Stomach (tissue), 8 donors: ENCODE measurements at regions not wholly inside any gene's neighbourhood (a gene's known extent, or its start where the extent isn't known, plus 50 kb on each side); places are given as distances from the start of the nearest gene placed in this dataset.

Experiments used
- DNase-seq, 2 donors: peaks; one replicate each; pipeline versions ENCODE4 v3.0.0 to v3.0.0-alpha.2; 2013 to 2019
- H3K27ac ChIP-seq, 5 donors: fragments of 200-600 bp in 4 of 5; sonication (generic) in 4 of 5; one replicate each; pipeline ENCODE4 v1.5.1; 2013 to 2019; ENCODE audit warnings: mild to moderate bottlenecking in 1 of 5, moderate library complexity in 1 of 5
- H3K27me3 ChIP-seq, 3 donors: fragments of 200-600 bp; sonication (generic); one replicate each; pipeline ENCODE4 v1.5.1; 2017 to 2019; ENCODE audit warnings: mixed run types in 1 of 3
- H3K36me3 ChIP-seq, 4 donors: fragments of 200-600 bp; sonication (generic); 1 replicate in 3 of 4; 2 replicates in 1 of 4; pipeline ENCODE4 v1.5.1; 2016 to 2019
- H3K4me1 ChIP-seq, 4 donors: fragments of 200-600 bp; sonication (generic); one replicate each; pipeline ENCODE4 v1.5.1; 2016 to 2019
- H3K4me3 ChIP-seq, 4 donors: fragments of 200-600 bp; sonication (generic) in 3 of 4; one replicate each; pipeline ENCODE4 v1.5.1; 2016 to 2019; ENCODE audit warnings: mild to moderate bottlenecking in 1 of 4
- H3K9me3 ChIP-seq, 4 donors: fragments of 200-600 bp; sonication (generic); one replicate each; pipeline ENCODE4 v1.5.1; 2016 to 2019
- EP300 ChIP-seq: sonication (generic); formaldehyde crosslinking; IDR thresholded peaks from one replicate; pipeline ENCODE4 v1.6.1; 2017; ENCODE audit warnings: antibody characterized with exemption
- POLR2A ChIP-seq, 4 donors: fragments of 450-650 bp; IDR thresholded peaks; one replicate each; pipeline ENCODE4 v1.6.1; 2016; ENCODE audit warnings: antibody characterized with exemption in 4 of 4, control low read depth in 2 of 4, mild to moderate bottlenecking in 1 of 4, moderate library complexity in 1 of 4
- POLR2AphosphoS5 ChIP-seq, 3 donors: sonication (generic); formaldehyde crosslinking; IDR thresholded peaks; one replicate each; pipeline ENCODE4 v1.6.1; 2016; ENCODE audit warnings: antibody characterized with exemption in 3 of 3
- WGBS, 5 donors: extraction: QIAGEN DNeasy Blood & Tissue Kit in 3 of 5; methylation state at CpG; one replicate each; pipeline versions ENCODE4 v1.1.5 to v1.1.7; 2013 to 2018; 5-methylcytosine and 5-hydroxymethylcytosine counted together
- intact Hi-C: fragments of 100-400 bp; cut with DNase I; formaldehyde crosslinking; loops from one replicate; pipeline ENCODE4 v1.15.1; 2023; ENCODE audit warnings: low total_unique reads
- TF ChIP-seq, protein P1 (sequence below), 7 experiments: fragments of 450-650 bp in 4 of 7; fragments of 200-600 bp in 3 of 7; sonication (generic) in 3 of 7; IDR thresholded peaks; one replicate each; pipeline ENCODE4 v1.5.1; 2016 to 2019; ENCODE audit warnings: antibody characterized with exemption in 7 of 7, control low read depth in 2 of 7, mild to moderate bottlenecking in 1 of 7
- donor health status: healthy with polysubstance abuse.
- donor health status: Bipolar disorder and iron deficiency.
- donor health status: healthy.

DNA sequence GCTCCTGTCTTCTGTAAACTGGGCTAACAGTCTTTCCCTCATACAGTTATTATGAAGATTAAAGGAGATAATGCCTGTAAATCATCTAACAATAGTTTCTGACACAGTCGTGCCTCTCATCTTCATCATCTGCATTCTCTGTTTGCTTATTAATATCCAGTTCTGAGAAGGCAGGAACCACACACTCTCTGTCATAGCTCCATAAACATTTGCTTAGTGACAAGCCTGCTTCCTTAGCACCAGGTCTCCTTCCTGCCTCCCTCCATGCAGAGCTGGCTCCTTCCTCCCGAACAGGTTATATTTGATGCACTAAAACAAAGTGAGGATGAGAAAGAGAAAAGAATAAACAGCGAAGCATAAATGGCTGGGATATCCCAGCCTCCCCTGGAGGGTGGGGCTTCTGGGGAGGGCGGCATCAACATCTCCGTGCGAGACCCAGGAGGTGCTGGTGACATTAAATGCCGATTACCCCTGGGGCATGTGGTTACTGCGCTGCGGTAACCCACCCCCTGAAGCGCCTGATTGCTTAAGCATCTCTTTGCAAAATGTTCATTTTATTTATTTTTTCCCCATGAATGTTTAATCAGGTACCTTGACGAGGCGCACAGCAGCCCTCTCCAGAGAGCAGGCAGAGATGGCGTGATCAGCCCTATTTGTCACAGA lies 404.9 kb downstream of the NXPE2 start:
- DNase-seq: no peak
- peaks cover 0 to 29% (median 0%) of the 10 kb centered on the region in 3 donors for H3K27me3 ChIP-seq
- no peaks in the 10 kb centered on the region for H3K4me1 ChIP-seq
- no peak overlapping the region for H3K4me3 ChIP-seq
- no peaks in the 10 kb centered on the region for H3K36me3 ChIP-seq
- intact Hi-C loops: no loop called here
- no peaks in the 10 kb centered on the region for H3K9me3 ChIP-seq
- H3K27ac ChIP-seq: no peak overlapping the region
- no peak for TF ChIP-seq POLR2AphosphoS5 (IDR thresholded peaks at IDR 0.05)
- TF ChIP-seq, protein P1, sequence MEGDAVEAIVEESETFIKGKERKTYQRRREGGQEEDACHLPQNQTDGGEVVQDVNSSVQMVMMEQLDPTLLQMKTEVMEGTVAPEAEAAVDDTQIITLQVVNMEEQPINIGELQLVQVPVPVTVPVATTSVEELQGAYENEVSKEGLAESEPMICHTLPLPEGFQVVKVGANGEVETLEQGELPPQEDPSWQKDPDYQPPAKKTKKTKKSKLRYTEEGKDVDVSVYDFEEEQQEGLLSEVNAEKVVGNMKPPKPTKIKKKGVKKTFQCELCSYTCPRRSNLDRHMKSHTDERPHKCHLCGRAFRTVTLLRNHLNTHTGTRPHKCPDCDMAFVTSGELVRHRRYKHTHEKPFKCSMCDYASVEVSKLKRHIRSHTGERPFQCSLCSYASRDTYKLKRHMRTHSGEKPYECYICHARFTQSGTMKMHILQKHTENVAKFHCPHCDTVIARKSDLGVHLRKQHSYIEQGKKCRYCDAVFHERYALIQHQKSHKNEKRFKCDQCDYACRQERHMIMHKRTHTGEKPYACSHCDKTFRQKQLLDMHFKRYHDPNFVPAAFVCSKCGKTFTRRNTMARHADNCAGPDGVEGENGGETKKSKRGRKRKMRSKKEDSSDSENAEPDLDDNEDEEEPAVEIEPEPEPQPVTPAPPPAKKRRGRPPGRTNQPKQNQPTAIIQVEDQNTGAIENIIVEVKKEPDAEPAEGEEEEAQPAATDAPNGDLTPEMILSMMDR (IDR thresholded peaks at IDR 0.05): no peak
- TF ChIP-seq EP300: no peak
- no peak for TF ChIP-seq POLR2A (IDR thresholded peaks at IDR 0.05)
- 58 to 75% (median 70%) methylated on average over 13 of the region's 13 CpGs for WGBS, 5 donors

DNA sequence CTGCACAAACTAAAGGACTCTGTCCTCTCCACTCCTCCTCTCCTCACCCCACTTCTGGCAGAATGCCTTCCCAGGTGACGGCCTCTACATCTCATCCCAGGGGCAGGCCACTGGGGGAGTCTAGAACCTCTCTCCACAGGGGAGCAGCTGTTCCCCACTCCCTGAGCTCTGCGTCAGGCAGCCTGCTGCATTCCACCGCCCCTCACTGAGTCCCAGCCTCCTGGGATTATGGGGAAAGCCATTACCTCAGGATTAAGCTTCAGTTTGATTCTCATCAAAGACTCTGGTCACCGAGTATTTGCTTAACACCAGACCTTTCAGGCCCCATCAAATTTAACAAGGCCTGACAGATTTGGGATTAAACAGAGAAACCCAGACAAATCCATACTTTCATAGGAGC lies 405.9 kb downstream of the NXPE2 start:
- no peaks in the 10 kb centered on the region for H3K4me1 ChIP-seq
- H3K27me3 ChIP-seq: peaks cover 0 to 21% (median 0%) of the 10 kb centered on the region in 3 donors
- no peak overlapping the region for H3K4me3 ChIP-seq
- no peak overlapping the region for H3K27ac ChIP-seq
- no peak for DNase-seq
- WGBS, 5 donors: 66 to 80% (median 73%) methylated on average over 4 of the region's 4 CpGs
- no peaks in the 10 kb centered on the region for H3K9me3 ChIP-seq
- TF ChIP-seq EP300 (no peak), POLR2AphosphoS5 (IDR thresholded peaks at IDR 0.05) (no peak)
- no peaks in the 10 kb centered on the region for H3K36me3 ChIP-seq
- intact Hi-C loops: no loop called here

- WGBS, 5 donors: 54 to 71% (median 65%) methylated on average over 5 of the region's 5 CpGs
- Histone ChIP-seq H3K27ac (no peak overlapping the region), H3K36me3 (no peaks in the 10 kb centered on the region), H3K27me3 (peaks cover 0 to 21% (median 0%) of the 10 kb centered on the region in 3 donors), H3K4me1 (no peaks in the 10 kb centered on the region), H3K9me3 (no peaks in the 10 kb centered on the region), H3K4me3 (no peak overlapping the region)
- intact Hi-C loops: no loop called here
- TF ChIP-seq POLR2AphosphoS5 (IDR thresholded peaks at IDR 0.05): no peak
- no peak for TF ChIP-seq EP300
- TF ChIP-seq, protein P1 (IDR thresholded peaks at IDR 0.05): no peak
- TF ChIP-seq POLR2A (IDR thresholded peaks at IDR 0.05): no peak
- DNase-seq: peak in 1 of 2 donors; percentile 67
Measured at GRCh38 chr11:115085461-115086210, 407.3 kb downstream of the NXPE2 start.

DNA sequence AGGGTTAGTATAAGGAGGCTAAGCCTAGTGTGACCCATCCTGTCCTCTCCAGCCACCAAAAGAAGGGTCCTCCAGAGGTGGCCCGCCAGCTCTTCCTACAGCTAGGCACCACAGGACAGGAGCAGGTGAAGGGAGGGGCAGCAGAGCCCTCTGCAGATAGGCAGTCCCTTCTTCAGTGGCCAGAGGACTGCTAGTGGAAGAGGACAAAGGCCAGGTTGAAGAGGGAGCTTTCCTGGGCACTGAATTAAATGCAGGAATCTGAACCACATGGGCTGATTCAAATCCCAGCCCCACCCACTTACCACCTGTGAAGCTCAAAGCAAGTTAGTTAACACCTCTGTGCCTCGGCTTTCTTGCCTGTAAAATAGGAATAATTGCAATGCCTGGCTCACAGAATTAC lies 409.5 kb downstream of the NXPE2 start:
- TF ChIP-seq POLR2AphosphoS5 (IDR thresholded peaks at IDR 0.05): no peak
- TF ChIP-seq EP300: no peak
- no peak for TF ChIP-seq POLR2A (IDR thresholded peaks at IDR 0.05)
- TF ChIP-seq, protein P1 (IDR thresholded peaks at IDR 0.05): no peak
- no peaks in the 10 kb centered on the region for H3K4me1 ChIP-seq
- peaks cover 0 to 9% (median 0%) of the 10 kb centered on the region in 3 donors for H3K27me3 ChIP-seq
- no peaks in the 10 kb centered on the region for H3K36me3 ChIP-seq
- WGBS, 5 donors: 51 to 80% (median 68%) methylated on average over 2 of the region's 2 CpGs
- H3K27ac ChIP-seq: no peak overlapping the region
- H3K9me3 ChIP-seq: no peaks in the 10 kb centered on the region
- DNase-seq: no peak
- intact Hi-C loops: no loop called here
- H3K4me3 ChIP-seq: no peak overlapping the region

DNA sequence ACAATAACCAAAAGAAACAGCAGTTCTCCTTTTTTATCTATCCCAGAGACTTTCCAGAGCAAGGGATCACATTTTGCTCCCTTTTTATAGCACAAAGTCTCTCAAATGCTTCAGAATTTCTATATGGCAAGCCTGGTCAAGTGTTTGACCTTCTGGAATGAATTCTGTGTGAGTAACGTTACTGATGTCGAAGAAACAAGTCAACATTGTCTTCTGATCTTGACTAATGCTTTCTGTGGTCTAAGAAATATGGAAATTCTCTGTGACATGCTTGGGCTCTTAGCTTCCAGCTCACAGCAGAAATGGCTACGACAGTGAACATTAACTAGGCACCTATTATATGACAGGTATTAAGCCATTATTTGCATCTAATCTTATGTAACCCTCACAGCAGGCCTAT lies 411.7 kb downstream of the CADM1 start:
- no peaks in the 10 kb centered on the region for H3K4me1 ChIP-seq
- DNase-seq: no peak

More for the DNA sequence above, 411.7 kb downstream of the CADM1 start:
- Histone ChIP-seq H3K4me3 (no peak overlapping the region), H3K27ac (no peak overlapping the region), H3K27me3 (no peaks in the 10 kb centered on the region), H3K36me3 (no peaks in the 10 kb centered on the region), H3K9me3 (no peaks in the 10 kb centered on the region)
- TF ChIP-seq EP300: no peak
- TF ChIP-seq, protein P1 (IDR thresholded peaks at IDR 0.05): no peak
- TF ChIP-seq POLR2A (IDR thresholded peaks at IDR 0.05): no peak
- TF ChIP-seq POLR2AphosphoS5 (IDR thresholded peaks at IDR 0.05): no peak
- WGBS, 5 donors: 57 to 72% (median 65%) methylated on average over 3 of the region's 3 CpGs
- intact Hi-C loops: no loop called here
